H9 (cell line): ENCODE measurements at regions not wholly inside any gene's neighbourhood (a gene's known extent, or its start where the extent isn't known, plus 50 kb on each side); places are given as distances from the start of the nearest gene placed in this dataset.

Experiments
- DNase-seq: peaks from one replicate; pipeline ENCODE4 v3.0.0-alpha.2; 2017
- H2AFZ ChIP-seq: one replicate; pipeline ENCODE4 v1.6.1; 2013; ENCODE audit warnings: mild to moderate bottlenecking, low read length, control low read depth, moderate library complexity
- H2AK5ac ChIP-seq: 2 replicates; pipeline ENCODE4 v1.6.1; 2013; ENCODE audit warnings: low read length, control low read depth, mixed read lengths; ENCODE audit not compliant: insufficient read length
- H2BK120ac ChIP-seq: one replicate; pipeline ENCODE4 v1.6.1; 2013; ENCODE audit warnings: low read depth, mild to moderate bottlenecking, low read length, control low read depth, inconsistent platforms; ENCODE audit not compliant: poor library complexity, severe bottlenecking
- H2BK12ac ChIP-seq: 2 replicates; pipeline ENCODE4 v1.6.1; 2013; ENCODE audit warnings: low read length, control low read depth, mixed read lengths, low read depth; ENCODE audit not compliant: insufficient read length
- H2BK15ac ChIP-seq: 2 replicates; pipeline ENCODE4 v1.6.1; 2013; ENCODE audit warnings: low read depth, low read length, control low read depth
- H2BK20ac ChIP-seq: one replicate; pipeline ENCODE4 v1.6.1; 2013; ENCODE audit warnings: low read depth, mild to moderate bottlenecking, low read length, control low read depth, inconsistent platforms; ENCODE audit not compliant: poor library complexity, severe bottlenecking
- H2BK5ac ChIP-seq: 2 replicates; pipeline ENCODE4 v1.6.1; 2013; ENCODE audit warnings: low read length, control low read depth, mixed read lengths; ENCODE audit not compliant: insufficient read length
- H3K14ac ChIP-seq: 2 replicates; pipeline ENCODE4 v1.6.1; 2013; ENCODE audit warnings: low read length, control low read depth; ENCODE audit not compliant: insufficient read depth
- H3K18ac ChIP-seq: 2 replicates; pipeline ENCODE4 v1.6.1; 2013; ENCODE audit warnings: low read depth, mild to moderate bottlenecking, mixed read lengths, low read length, control low read depth; ENCODE audit not compliant: insufficient read length
- H3K23ac ChIP-seq: 2 replicates; pipeline ENCODE4 v1.6.1; 2013; ENCODE audit warnings: low read length, control low read depth, mixed read lengths, low read depth; ENCODE audit not compliant: insufficient read length
- H3K23me2 ChIP-seq: 2 replicates; pipeline ENCODE4 v1.6.1; 2013; ENCODE audit warnings: low read depth, mild to moderate bottlenecking, mixed read lengths, low read length, control low read depth; ENCODE audit not compliant: insufficient read length, poor library complexity, severe bottlenecking
- H3K27ac ChIP-seq: 2 replicates; pipeline ENCODE4 v1.5.1; 2013; ENCODE audit warnings: low read length, control low read depth, mixed read lengths, low read depth; ENCODE audit not compliant: insufficient read length
- H3K27me3 ChIP-seq: 2 replicates; pipeline ENCODE4 v1.6.1; 2013; ENCODE audit warnings: low read length, control low read depth, inconsistent platforms; ENCODE audit not compliant: insufficient read depth
- H3K4ac ChIP-seq: 2 replicates; pipeline ENCODE4 v1.6.1; 2013; ENCODE audit warnings: low read depth, mild to moderate bottlenecking, control low read depth, inconsistent platforms, low read length, moderate library complexity
- H3K4me1 ChIP-seq: 2 replicates; pipeline ENCODE4 v1.6.1; 2013; ENCODE audit warnings: low read length, control low read depth, inconsistent platforms; ENCODE audit not compliant: insufficient read depth
- H3K4me2 ChIP-seq: 2 replicates; pipeline ENCODE4 v1.6.1; 2013; ENCODE audit warnings: low read length, control low read depth, mixed read lengths; ENCODE audit not compliant: insufficient read length, insufficient read depth
- H3K56ac ChIP-seq: 2 replicates; pipeline ENCODE4 v1.6.1; 2013; ENCODE audit warnings: low read depth, mild to moderate bottlenecking, mixed read lengths, low read length, control low read depth; ENCODE audit not compliant: insufficient read length
- H3K79me1 ChIP-seq: 2 replicates; pipeline ENCODE4 v1.6.1; 2013; ENCODE audit warnings: low read depth, mild to moderate bottlenecking, moderate library complexity, low read length, control low read depth, inconsistent platforms; ENCODE audit not compliant: insufficient read depth, poor library complexity, severe bottlenecking
- H3K79me2 ChIP-seq: 2 replicates; pipeline ENCODE4 v1.6.1; 2013; ENCODE audit warnings: low read length, control low read depth, inconsistent platforms; ENCODE audit not compliant: insufficient read depth
- H3K9ac ChIP-seq: 2 replicates; pipeline ENCODE4 v1.6.1; 2013; ENCODE audit warnings: low read length, control low read depth, mixed read lengths; ENCODE audit not compliant: insufficient read length; ENCODE audit errors: extremely low read depth
- H3K9me3 ChIP-seq: one replicate; pipeline ENCODE4 v1.6.1; 2013; ENCODE audit warnings: low read depth, low read length, inconsistent platforms; ENCODE audit not compliant: control insufficient read depth
- H3T11ph ChIP-seq: one replicate; pipeline ENCODE4 v1.6.1; 2013; ENCODE audit warnings: mild to moderate bottlenecking, low read length, control low read depth, inconsistent platforms
- H4K20me1 ChIP-seq: one replicate; pipeline ENCODE4 v1.6.1; 2013; ENCODE audit not compliant: control insufficient read depth, insufficient read length, insufficient read depth
- H4K5ac ChIP-seq: 2 replicates; pipeline ENCODE4 v1.6.1; 2013; ENCODE audit warnings: low read depth, mild to moderate bottlenecking, mixed read lengths, low read length, control low read depth; ENCODE audit not compliant: insufficient read length
- H4K8ac ChIP-seq: replicated peaks from 2 replicates; pipeline ENCODE4 v1.6.1; 2013; ENCODE audit warnings: low read length, control low read depth, mixed read lengths, low read depth; ENCODE audit not compliant: insufficient read length
- H4K91ac ChIP-seq: 2 replicates; pipeline ENCODE4 v1.6.1; 2013; ENCODE audit warnings: low read depth, mild to moderate bottlenecking, moderate library complexity, mixed read lengths, low read length, control low read depth; ENCODE audit not compliant: insufficient read length
- H3K27ac Mint-ChIP-seq, 3 experiments: 2 replicates in 2 of 3; 3 replicates in 1 of 3; pipeline ENCODE4 v1.8.0; 2020 to 2021; ENCODE audit warnings: mixed read lengths in 3 of 3, mild to moderate bottlenecking in 1 of 3, moderate library complexity in 1 of 3
- H3K27me3 Mint-ChIP-seq: 2 replicates; pipeline ENCODE4 v1.8.0; 2021; ENCODE audit warnings: low read depth, mild to moderate bottlenecking, moderate library complexity, mixed read lengths
- H3K36me3 Mint-ChIP-seq, 3 experiments: 2 replicates in 2 of 3; 3 replicates in 1 of 3; pipeline ENCODE4 v1.8.0; 2020 to 2021; ENCODE audit warnings: low read depth in 3 of 3, mixed read lengths in 3 of 3; ENCODE audit not compliant: insufficient read depth in 1 of 3
- H3K4me1 Mint-ChIP-seq, 2 experiments: 2 replicates each; pipeline ENCODE4 v1.8.0; 2020; ENCODE audit warnings: mixed read lengths in 2 of 2
- H3K4me3 Mint-ChIP-seq, 2 experiments: 2 replicates in 1 of 2; 3 replicates in 1 of 2; pipeline ENCODE4 v1.8.0; 2020 to 2021; ENCODE audit warnings: mild to moderate bottlenecking in 2 of 2, mixed read lengths in 2 of 2, moderate library complexity in 1 of 2
- H3K9me3 Mint-ChIP-seq, 2 experiments: 2 replicates in 1 of 2; 3 replicates in 1 of 2; pipeline ENCODE4 v1.8.0; 2020; ENCODE audit warnings: mild to moderate bottlenecking in 2 of 2, mixed read lengths in 2 of 2, moderate library complexity in 1 of 2
- WGBS: extraction: QIAGEN DNeasy Blood & Tissue Kit; methylation state at CpG from one replicate; pipeline ENCODE4 v1.1.7; 2013; ENCODE audit warnings: missing lambda C conversion rate, low lambda C conversion rate, mixed read lengths; ENCODE audit not compliant: insufficient read length; ENCODE audit errors: extremely low coverage; 5-methylcytosine and 5-hydroxymethylcytosine counted together
- TF ChIP-seq, protein P1 (sequence below): fragments of 200-600 bp; sonication (generic); conservative IDR thresholded peaks from 3 replicates; pipeline ENCODE4 v1.8.0; 2021; ENCODE audit warnings: antibody characterized with exemption, mild to moderate bottlenecking

DNA sequence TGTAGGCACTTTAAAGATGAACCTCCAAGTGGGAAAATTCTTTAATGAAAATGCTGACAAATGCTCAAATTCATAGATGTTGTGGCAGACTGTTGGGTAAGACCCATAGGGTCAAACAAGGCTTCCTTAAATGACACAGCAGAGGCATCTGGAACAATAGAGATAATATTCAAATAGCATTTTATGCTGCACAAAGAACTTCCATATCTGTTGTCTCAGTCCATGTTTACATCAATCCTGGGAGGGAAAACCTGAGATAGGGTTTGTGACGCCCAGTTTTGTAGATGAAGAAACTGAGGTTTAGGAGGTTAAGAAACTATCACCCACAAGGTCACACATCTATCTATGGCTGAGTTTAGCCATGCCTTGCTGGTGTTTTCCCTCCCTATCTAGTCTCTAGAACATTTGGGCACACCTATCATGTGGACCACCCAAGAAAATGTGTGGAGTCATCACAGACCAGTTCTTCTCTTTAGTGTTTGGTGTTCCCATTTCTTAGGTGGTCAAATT lies 106.4 kb downstream of the EHF start:
- Histone ChIP-seq H3K79me1 (no peaks in the 10 kb centered on the region), H3K9me3 (no peaks in the 10 kb centered on the region), H2AK5ac (no peak overlapping the region), H3K56ac (no peak overlapping the region), H3K14ac (no peak overlapping the region), H3K4me1 (no peaks in the 10 kb centered on the region), H4K5ac (no peak overlapping the region), H3K4ac (no peak overlapping the region), H3K27ac (no peak overlapping the region), H3K4me2 (no peak overlapping the region), H2BK20ac (no peak overlapping the region), H2AFZ (no peak overlapping the region), H2BK120ac (no peak overlapping the region), H2BK15ac (no peak overlapping the region), H3T11ph (no peak overlapping the region), H4K20me1 (no peaks in the 10 kb centered on the region), H2BK5ac (no peak overlapping the region), H3K9ac (no peak overlapping the region), H4K91ac (no peak overlapping the region), H4K8ac (no peak overlapping the region), H3K27me3 (no peaks in the 10 kb centered on the region), H2BK12ac (no peak overlapping the region), H3K23me2 (no peaks in the 10 kb centered on the region), H3K23ac (peak overlapping the region; percentile 34), H3K79me2 (no peaks in the 10 kb centered on the region), H3K18ac (no peak overlapping the region)
- H3K36me3 Mint-ChIP-seq, result peaks cover 22 to 33% (median 29%) of the 10 kb centered on the region in 3 experiments; a peak in 6 of 7 replicates
- no peak overlapping the region for H3K27ac Mint-ChIP-seq
- no peak overlapping the region for H3K4me3 Mint-ChIP-seq
- TF ChIP-seq, protein P1, sequence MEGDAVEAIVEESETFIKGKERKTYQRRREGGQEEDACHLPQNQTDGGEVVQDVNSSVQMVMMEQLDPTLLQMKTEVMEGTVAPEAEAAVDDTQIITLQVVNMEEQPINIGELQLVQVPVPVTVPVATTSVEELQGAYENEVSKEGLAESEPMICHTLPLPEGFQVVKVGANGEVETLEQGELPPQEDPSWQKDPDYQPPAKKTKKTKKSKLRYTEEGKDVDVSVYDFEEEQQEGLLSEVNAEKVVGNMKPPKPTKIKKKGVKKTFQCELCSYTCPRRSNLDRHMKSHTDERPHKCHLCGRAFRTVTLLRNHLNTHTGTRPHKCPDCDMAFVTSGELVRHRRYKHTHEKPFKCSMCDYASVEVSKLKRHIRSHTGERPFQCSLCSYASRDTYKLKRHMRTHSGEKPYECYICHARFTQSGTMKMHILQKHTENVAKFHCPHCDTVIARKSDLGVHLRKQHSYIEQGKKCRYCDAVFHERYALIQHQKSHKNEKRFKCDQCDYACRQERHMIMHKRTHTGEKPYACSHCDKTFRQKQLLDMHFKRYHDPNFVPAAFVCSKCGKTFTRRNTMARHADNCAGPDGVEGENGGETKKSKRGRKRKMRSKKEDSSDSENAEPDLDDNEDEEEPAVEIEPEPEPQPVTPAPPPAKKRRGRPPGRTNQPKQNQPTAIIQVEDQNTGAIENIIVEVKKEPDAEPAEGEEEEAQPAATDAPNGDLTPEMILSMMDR, result no peak
- H3K27me3 Mint-ChIP-seq, result no peaks in the 10 kb centered on the region
- H3K4me1 Mint-ChIP-seq, result no peaks in the 10 kb centered on the region
- no peak for DNase-seq
- no CpG with 5 or more reads among the region's 1 CpG for WGBS
- peaks cover 0 to 4% of the 10 kb centered on the region in 2 experiments; a peak in 2 of 5 replicates for H3K9me3 Mint-ChIP-seq
